Endothelial cell of umbilical vein (primary cell): ENCODE measurements at regions not wholly inside any gene's neighbourhood (a gene's known extent, or its start where the extent isn't known, plus 50 kb on each side); places are given as distances from the start of the nearest gene placed in this dataset.
A peak's percentile ranks its signal among the peaks of the same experiment; 100 is the strongest.

Source experiments
- BruUV-seq: library from RNA; stranded (reverse); fragments of 400-500 nt; replicated peaks from 2 replicates; lab custom pipeline; 2021; lab: Mats Ljungman, UMichigan
- CTCF ChIA-PET: fragments of 300-600, 350-600 bp; sonication (Branson Sonifier 250); formaldehyde crosslinking; loops from one replicate; lab custom pipeline; 2021; ENCODE audit warnings: antibody characterized with exemption, inconsistent platforms; lab: Charles Lee
- POLR2A ChIA-PET: fragments of 300-600, 350-600 bp; sonication (Branson Sonifier 250); formaldehyde crosslinking; loops from one replicate; lab custom pipeline; 2021; ENCODE audit warnings: antibody characterized with exemption, inconsistent platforms; lab: Charles Lee
- DNase-seq: peaks from one replicate; pipeline ENCODE4 v3.0.0-alpha.2; 2011; ENCODE audit warnings: low read depth, low spot score
- FAIRE-seq: peaks from 2 replicates; lab custom pipeline; 2011; peaks lifted over from hg19 to GRCh38; lab: Jason Lieb, UNC
- H2AFZ ChIP-seq: 2 replicates; pipeline ENCODE4 v1.6.0; 2012; ENCODE audit warnings: low read depth, low read length, control low read depth, inconsistent platforms
- H3K27ac ChIP-seq: 2 replicates; pipeline ENCODE4 v1.5.1; 2011; ENCODE audit warnings: low read depth, mild to moderate bottlenecking, control low read depth, low read length, moderate library complexity; ENCODE audit not compliant: insufficient read depth
- H3K27me3 ChIP-seq, 2 experiments: 2 replicates each; pipeline versions ENCODE4 v1.6.0 to v1.6.1; 2011; ENCODE audit warnings: low read length in 2 of 2, mixed read lengths in 1 of 2; ENCODE audit not compliant: control insufficient read depth in 2 of 2, insufficient read depth in 2 of 2
- H3K36me3 ChIP-seq, 2 experiments: 2 replicates in 1 of 2; 3 replicates in 1 of 2; pipeline ENCODE4 v1.5.1; 2011; ENCODE audit warnings: low read length in 2 of 2, mild to moderate bottlenecking in 1 of 2, moderate library complexity in 1 of 2; ENCODE audit not compliant: control insufficient read depth in 2 of 2, insufficient read depth in 2 of 2; ENCODE audit errors: extremely low read depth in 1 of 2
- H3K4me1 ChIP-seq: 3 replicates; pipeline ENCODE4 v1.5.1; 2011; ENCODE audit warnings: mild to moderate bottlenecking, low read length; ENCODE audit not compliant: control insufficient read depth, insufficient read depth; ENCODE audit errors: extremely low read depth
- H3K4me2 ChIP-seq: 2 replicates; pipeline ENCODE4 v1.6.1; 2011; ENCODE audit warnings: low read length, control low read depth, mixed read lengths; ENCODE audit not compliant: insufficient read depth
- H3K4me3 ChIP-seq, 3 experiments: fragments of 200-600 bp in 1 of 3; sonication (generic), shearing (Covaris generic) in 1 of 3; replicated peaks in 1 of 3; 2 replicates each; pipeline ENCODE4 v1.5.1; 2011 to 2016; ENCODE audit warnings: control low read depth in 3 of 3, low read length in 3 of 3, mild to moderate bottlenecking in 2 of 3, inconsistent platforms in 1 of 3, low read depth in 1 of 3, moderate library complexity in 1 of 3; ENCODE audit not compliant: insufficient read depth in 1 of 3
- H3K79me2 ChIP-seq: 2 replicates; pipeline ENCODE4 v1.6.0; 2012; ENCODE audit warnings: low read length, inconsistent platforms; ENCODE audit not compliant: control insufficient read depth, insufficient read depth
- H3K9ac ChIP-seq: replicated peaks from 2 replicates; pipeline ENCODE3; 2011; ENCODE audit warnings: low read length, control low read depth; ENCODE audit not compliant: insufficient read depth; ENCODE audit errors: extremely low read depth
- H3K9me1 ChIP-seq: replicated peaks from 3 replicates; pipeline ENCODE4 v1.6.0; 2011; ENCODE audit warnings: mild to moderate bottlenecking, low read length; ENCODE audit not compliant: control insufficient read depth, insufficient read depth; ENCODE audit errors: extremely low read depth
- H3K9me3 ChIP-seq: replicated peaks from 2 replicates; pipeline ENCODE4 v1.5.1; 2012; ENCODE audit warnings: low read length, inconsistent platforms; ENCODE audit not compliant: control insufficient read depth, insufficient read depth
- H4K20me1 ChIP-seq: replicated peaks from 2 replicates; pipeline ENCODE3; 2011; ENCODE audit warnings: mild to moderate bottlenecking, low read length; ENCODE audit not compliant: control insufficient read depth, insufficient read depth; ENCODE audit errors: extremely low read depth
- FOS ChIP-seq: IDR thresholded peaks from 2 replicates; pipeline ENCODE4 v1.6.1; 2011; ENCODE audit warnings: mild to moderate bottlenecking, low read length, moderate library complexity, borderline replicate concordance; ENCODE audit not compliant: insufficient read depth
- JUN ChIP-seq: IDR thresholded peaks from 2 replicates; pipeline ENCODE4 v1.6.1; 2011; ENCODE audit warnings: borderline replicate concordance, low read depth; ENCODE audit not compliant: insufficient read length, insufficient read depth
- MYC ChIP-seq: IDR thresholded peaks from one replicate; pipeline ENCODE4 v1.6.1; 2011; ENCODE audit warnings: mild to moderate bottlenecking, low read depth, low read length
- POLR2AphosphoS5 ChIP-seq: IDR thresholded peaks from 2 replicates; pipeline ENCODE4 v1.6.1; 2012; ENCODE audit warnings: low read depth, mild to moderate bottlenecking, control low read depth, low read length, moderate library complexity; ENCODE audit not compliant: insufficient read depth
- dilution Hi-C: fragments of 300-500 bp; cut with MboI; formaldehyde crosslinking; loops from one replicate; pipeline ENCODE4 v1.15.0; 2019; ENCODE audit warnings: low sequenced_read_pairs; ENCODE audit not compliant: extremely low pct_ligation_motif_present
- intact Hi-C: fragments of 100-400 bp; cut with micrococcal nuclease; formaldehyde crosslinking; loops from one replicate; pipeline ENCODE4 v1.10.0; 2022
- TF ChIP-seq, protein P1 (sequence below): IDR thresholded peaks from 2 replicates; pipeline ENCODE4 v1.6.1; 2011; ENCODE audit not compliant: insufficient read depth, insufficient read length
- TF ChIP-seq, protein P2 (sequence below), 2 donors: IDR thresholded peaks; 1 replicate in 1 of 2; 2 replicates in 1 of 2; pipeline ENCODE4 v1.5.1; 2011; ENCODE audit warnings: low read length in 2 of 2, mild to moderate bottlenecking in 2 of 2, moderate library complexity in 2 of 2, control low read depth in 1 of 2, inconsistent platforms in 1 of 2, low read depth in 1 of 2; ENCODE audit not compliant: insufficient read depth in 1 of 2; ENCODE audit errors: extremely low read depth in 1 of 2

DNA sequence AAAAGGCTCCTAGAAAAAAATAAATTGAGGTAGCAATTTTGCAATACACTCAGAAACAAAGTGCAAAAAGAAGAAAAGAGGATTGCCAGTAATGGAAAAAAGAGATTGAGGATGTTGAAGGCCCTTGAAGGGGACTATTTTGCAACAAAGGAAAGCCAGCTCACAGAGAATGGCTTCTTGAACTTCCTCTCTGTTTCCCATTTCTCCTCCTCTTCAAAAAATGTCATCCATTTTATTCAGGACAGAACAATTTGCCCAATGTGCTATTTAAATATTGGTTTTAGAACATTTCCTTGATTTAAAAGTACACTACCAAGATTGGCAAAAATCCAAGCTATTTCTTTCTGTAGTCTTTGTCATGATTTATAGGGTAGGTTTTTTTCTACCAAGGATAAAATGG lies 60.2 kb downstream of the GASK1B start:
- Histone ChIP-seq H3K9me3 (no peaks in the 10 kb centered on the region), H4K20me1 (no peaks in the 10 kb centered on the region), H3K4me1 (peaks cover 4% of the 10 kb centered on the region), H3K36me3 (no peaks in the 10 kb centered on the region), H3K9me1 (no peaks in the 10 kb centered on the region), H2AFZ (no peak overlapping the region), H3K4me2 (no peak overlapping the region), H3K4me3 (no peak overlapping the region), H3K27ac (no peak overlapping the region), H3K9ac (no peak overlapping the region), H3K27me3 (no peaks in the 10 kb centered on the region), H3K79me2 (no peaks in the 10 kb centered on the region)
- POLR2A ChIA-PET: interaction anchor here (0.7 kb wide), 1 partner anchor 9 kb away, joined by 10 read pairs; no protein-coding TSS in a partner anchor
- TF ChIP-seq POLR2AphosphoS5 (no peak), JUN (no peak), FOS (no peak), MYC (no peak)
- TF ChIP-seq, protein P1, sequence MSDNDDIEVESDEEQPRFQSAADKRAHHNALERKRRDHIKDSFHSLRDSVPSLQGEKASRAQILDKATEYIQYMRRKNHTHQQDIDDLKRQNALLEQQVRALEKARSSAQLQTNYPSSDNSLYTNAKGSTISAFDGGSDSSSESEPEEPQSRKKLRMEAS: no peak
- TF ChIP-seq, protein P2, sequence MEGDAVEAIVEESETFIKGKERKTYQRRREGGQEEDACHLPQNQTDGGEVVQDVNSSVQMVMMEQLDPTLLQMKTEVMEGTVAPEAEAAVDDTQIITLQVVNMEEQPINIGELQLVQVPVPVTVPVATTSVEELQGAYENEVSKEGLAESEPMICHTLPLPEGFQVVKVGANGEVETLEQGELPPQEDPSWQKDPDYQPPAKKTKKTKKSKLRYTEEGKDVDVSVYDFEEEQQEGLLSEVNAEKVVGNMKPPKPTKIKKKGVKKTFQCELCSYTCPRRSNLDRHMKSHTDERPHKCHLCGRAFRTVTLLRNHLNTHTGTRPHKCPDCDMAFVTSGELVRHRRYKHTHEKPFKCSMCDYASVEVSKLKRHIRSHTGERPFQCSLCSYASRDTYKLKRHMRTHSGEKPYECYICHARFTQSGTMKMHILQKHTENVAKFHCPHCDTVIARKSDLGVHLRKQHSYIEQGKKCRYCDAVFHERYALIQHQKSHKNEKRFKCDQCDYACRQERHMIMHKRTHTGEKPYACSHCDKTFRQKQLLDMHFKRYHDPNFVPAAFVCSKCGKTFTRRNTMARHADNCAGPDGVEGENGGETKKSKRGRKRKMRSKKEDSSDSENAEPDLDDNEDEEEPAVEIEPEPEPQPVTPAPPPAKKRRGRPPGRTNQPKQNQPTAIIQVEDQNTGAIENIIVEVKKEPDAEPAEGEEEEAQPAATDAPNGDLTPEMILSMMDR (IDR thresholded peaks at IDR 0.05; ENCODE audit: extremely low read depth in 1 of 2, insufficient read depth in 1 of 2, low read depth in 1 of 2, low read length in 2 of 2): no peak
- FAIRE-seq: no peak
- peak; percentile 71 for DNase-seq
- intact Hi-C loops (no loop called here), dilution Hi-C loops (no loop called here)
- BruUV-seq: no TSS peak
- CTCF ChIA-PET: interaction anchor here (0.7 to 1.7 kb wide), 2 partner anchors 12 to 20 kb away, joined by 3 to 5 read pairs; no protein-coding TSS in a partner anchor
